HepG2 (cell line): ENCODE measurements at regions not wholly inside any gene's neighbourhood (a gene's known extent, or its start where the extent isn't known, plus 50 kb on each side); places are given as distances from the start of the nearest gene placed in this dataset.

Experiments used
- ATF2 ChIP-seq: sonication (generic); formaldehyde crosslinking; IDR thresholded peaks from 2 replicates; pipeline ENCODE4 v1.4.0; 2020; ENCODE audit warnings: missing genetic modification reagents
- CEBPB ChIP-seq: IDR thresholded peaks from 2 replicates; pipeline ENCODE4 v1.6.1; 2011; ENCODE audit warnings: low read depth, low read length, improper control_type of control experiment, borderline replicate concordance
- GLI4 ChIP-seq: sonication (generic); formaldehyde crosslinking; IDR thresholded peaks from 2 replicates; pipeline ENCODE4 v1.5.1; 2020; ENCODE audit warnings: missing genetic modification reagents, mild to moderate bottlenecking, moderate library complexity, borderline replicate concordance
- GMEB2 ChIP-seq: IDR thresholded peaks from 2 replicates; pipeline ENCODE4 v1.6.1; 2016; ENCODE audit warnings: missing biosample characterization, missing genetic modification reagents, low read depth
- HOXA3 ChIP-seq: sonication (generic); formaldehyde crosslinking; IDR thresholded peaks from 2 replicates; pipeline ENCODE4 v1.5.0; 2020; ENCODE audit warnings: missing genetic modification reagents
- KAT2B ChIP-seq: fragments of 150-350 bp; IDR thresholded peaks from 2 replicates; pipeline ENCODE4 v1.6.1; 2014; ENCODE audit warnings: low read depth, low read length, borderline replicate concordance
- KDM2A ChIP-seq: sonication (generic); formaldehyde crosslinking; IDR thresholded peaks from 2 replicates; pipeline ENCODE4 v1.4.0; 2020; ENCODE audit warnings: low read depth, missing genetic modification reagents, borderline replicate concordance
- KMT2B ChIP-seq: IDR thresholded peaks from 2 replicates; pipeline ENCODE4 v1.6.1; 2016; ENCODE audit warnings: missing genetic modification reagents, missing compliant biosample characterization
- MEIS1 ChIP-seq: sonication (generic); formaldehyde crosslinking; IDR thresholded peaks from 2 replicates; pipeline ENCODE4 v1.9.0; 2021; ENCODE audit warnings: mild to moderate bottlenecking, missing genetic modification reagents, moderate library complexity, borderline replicate concordance
- NR2C2 ChIP-seq: sonication (generic); formaldehyde crosslinking; IDR thresholded peaks from 2 replicates; pipeline ENCODE4 v1.4.0; 2020; ENCODE audit warnings: missing genetic modification reagents, mild to moderate bottlenecking, moderate library complexity, borderline replicate concordance
- SAP130 ChIP-seq: IDR thresholded peaks from 2 replicates; pipeline ENCODE4 v1.6.1; 2016; ENCODE audit warnings: low read depth
- SNAPC2 ChIP-seq: sonication (generic); formaldehyde crosslinking; IDR thresholded peaks from 2 replicates; pipeline ENCODE4 v1.8.1; 2022; ENCODE audit warnings: mild to moderate bottlenecking, missing genetic modification reagents
- TARDBP ChIP-seq: sonication (generic); formaldehyde crosslinking; IDR thresholded peaks from 2 replicates; pipeline ENCODE4 v1.8.0; 2022; ENCODE audit warnings: mild to moderate bottlenecking, missing genetic modification reagents
- TRIM24 ChIP-seq: sonication (generic); formaldehyde crosslinking; IDR thresholded peaks from 2 replicates; pipeline ENCODE4 v1.8.0; 2022; ENCODE audit warnings: mild to moderate bottlenecking, missing genetic modification reagents
- ZBTB14 ChIP-seq: sonication (generic); formaldehyde crosslinking; IDR thresholded peaks from 2 replicates; pipeline ENCODE4 v1.4.0; 2020; ENCODE audit warnings: missing genetic modification reagents
- ZFP90 ChIP-seq: sonication (generic); formaldehyde crosslinking; IDR thresholded peaks from 2 replicates; pipeline ENCODE4 v1.8.0; 2022; ENCODE audit warnings: missing genetic modification reagents, mild to moderate bottlenecking, inconsistent platforms, borderline replicate concordance
- ZKSCAN1 ChIP-seq: fragments of 150-350 bp; IDR thresholded peaks from 2 replicates; pipeline ENCODE4 v1.6.1; 2014; ENCODE audit warnings: low read length
- ZNF253 ChIP-seq: sonication (generic); formaldehyde crosslinking; IDR thresholded peaks from 2 replicates; pipeline ENCODE4 v1.8.0; 2022; ENCODE audit warnings: mild to moderate bottlenecking, missing genetic modification reagents, borderline replicate concordance
- ZNF441 ChIP-seq: sonication (generic); formaldehyde crosslinking; IDR thresholded peaks from 2 replicates; pipeline ENCODE4 v1.7.0; 2021; ENCODE audit warnings: missing genetic modification reagents, borderline replicate concordance
- ZNF570 ChIP-seq: sonication (generic); formaldehyde crosslinking; IDR thresholded peaks from 2 replicates; pipeline ENCODE4 v1.4.0; 2020; ENCODE audit warnings: mild to moderate bottlenecking, missing genetic modification reagents, borderline replicate concordance
- ZNF589 ChIP-seq: sonication (generic); formaldehyde crosslinking; conservative IDR thresholded peaks from 2 replicates; pipeline ENCODE4 v1.8.0; 2022; ENCODE audit warnings: mild to moderate bottlenecking, moderate library complexity, missing genetic modification reagents
- ZNF780A ChIP-seq: sonication (generic); formaldehyde crosslinking; IDR thresholded peaks from 2 replicates; pipeline ENCODE4 v1.8.0; 2022; ENCODE audit warnings: mild to moderate bottlenecking, missing genetic modification reagents, moderate library complexity
- ZSCAN25 ChIP-seq: sonication (generic); formaldehyde crosslinking; IDR thresholded peaks from 2 replicates; pipeline ENCODE4 v1.8.0; 2022; ENCODE audit warnings: mild to moderate bottlenecking, missing genetic modification reagents
- TF ChIP-seq, protein P1 (sequence below): sonication (generic); formaldehyde crosslinking; IDR thresholded peaks from 2 replicates; pipeline ENCODE4 v1.5.0; 2020; ENCODE audit warnings: missing genetic modification reagents, mild to moderate bottlenecking, borderline replicate concordance

GRCh38 chr5:6900247-6901227 lies 187.3 kb downstream of the TENT4A start (continued):
- TF ChIP-seq ZNF589 (CRISPR knock-in tag) (no peak), ZBTB14 (CRISPR knock-in tag) (no peak), ATF2 (CRISPR knock-in tag) (0 out of 2 replicates have a peak, but pooled peaks have one; percentile 22), ZNF441 (peak; percentile 39; the same call in 1 of the 2 replicates), ZNF253 (CRISPR knock-in tag) (no peak), KDM2A (CRISPR knock-in tag) (no peak), KMT2B (CRISPR knock-in tag) (0 out of 2 replicates have a peak, but pooled peaks have one; percentile 44), GMEB2 (no peak), KAT2B (no peak), CEBPB (no peak; the same call in 1 of the 2 replicates), ZNF780A (CRISPR knock-in tag) (no peak), ZSCAN25 (CRISPR knock-in tag) (no peak), NR2C2 (CRISPR knock-in tag) (no peak), SNAPC2 (CRISPR knock-in tag) (0 out of 2 replicates have a peak, but pooled peaks have one; percentile 27), ZNF570 (CRISPR knock-in tag) (no peak), GLI4 (no peak), HOXA3 (CRISPR knock-in tag) (peak; percentile 63; the same call in 1 of the 2 replicates), TRIM24 (CRISPR knock-in tag) (no peak), ZFP90 (0 out of 2 replicates have a peak, but pooled peaks have one; percentile 50), SAP130 (peak; percentile 76), MEIS1 (CRISPR knock-in tag) (no peak), ZKSCAN1 (no peak), TARDBP (CRISPR knock-in tag) (peak; percentile 61)
- TF ChIP-seq, protein P1, sequence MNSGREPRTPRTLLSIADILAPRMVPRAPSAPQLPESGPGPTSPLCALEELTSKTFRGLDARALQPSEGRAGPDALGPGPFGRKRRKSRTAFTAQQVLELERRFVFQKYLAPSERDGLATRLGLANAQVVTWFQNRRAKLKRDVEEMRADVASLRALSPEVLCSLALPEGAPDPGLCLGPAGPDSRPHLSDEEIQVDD (CRISPR knock-in tag) = no peak
